A673 (cell line): ENCODE measurements at regions not wholly inside any gene's neighbourhood (a gene's known extent, or its start where the extent isn't known, plus 50 kb on each side); places are given as distances from the start of the nearest gene placed in this dataset.

Source experiments
- BruUV-seq: library from RNA; stranded (reverse); fragments of 400-500 nt; replicated peaks from 2 replicates; lab custom pipeline; 2021; lab: Mats Ljungman, UMichigan
- CTCF ChIA-PET: fragments of 300-600 bp; sonication (Branson Sonifier 250); formaldehyde crosslinking; loops from one replicate; lab custom pipeline; 2022; ENCODE audit warnings: antibody characterized with exemption; lab: Charles Lee
- POLR2A ChIA-PET: fragments of 300-600 bp; sonication (Branson Sonifier 250); formaldehyde crosslinking; loops from one replicate; lab custom pipeline; 2022; ENCODE audit warnings: antibody characterized with exemption; ENCODE audit not compliant: low non-redundant PET; lab: Charles Lee
- DNase-seq: peaks from one replicate; pipeline ENCODE4 v3.0.0-alpha.2; 2015; ENCODE audit warnings: low spot score
- H3K27ac ChIP-seq: fragments of 200-600 bp; sonication (generic); 2 replicates; pipeline ENCODE4 v1.5.1; 2016; ENCODE audit warnings: mixed run types, low read depth, mild to moderate bottlenecking, mixed read lengths, antibody characterized with exemption, low read length; ENCODE audit not compliant: poor library complexity, severe bottlenecking
- H3K27me3 ChIP-seq: fragments of 200-600 bp; sonication (generic); replicated peaks from 2 replicates; pipeline ENCODE4 v1.6.1; 2017; ENCODE audit warnings: mixed run types, low read depth, mild to moderate bottlenecking, mixed read lengths, antibody characterized with exemption, low read length; ENCODE audit not compliant: insufficient read depth, poor library complexity
- H3K36me3 ChIP-seq: fragments of 200-600 bp; sonication (generic); 2 replicates; pipeline ENCODE4 v1.6.1; 2016; ENCODE audit warnings: mixed run types, mild to moderate bottlenecking, mixed read lengths, antibody characterized with exemption, low read length; ENCODE audit not compliant: insufficient read depth, poor library complexity, severe bottlenecking
- H3K4me1 ChIP-seq: fragments of 200-600 bp; sonication (generic); 2 replicates; pipeline ENCODE4 v1.6.1; 2017; ENCODE audit warnings: mixed run types, mild to moderate bottlenecking, mixed read lengths, antibody characterized with exemption, low read length; ENCODE audit not compliant: insufficient read depth, poor library complexity, severe bottlenecking
- H3K4me3 ChIP-seq: fragments of 200-600 bp; sonication (generic); 2 replicates; pipeline ENCODE4 v1.5.1; 2016; ENCODE audit warnings: low read depth, mixed run types, mild to moderate bottlenecking, mixed read lengths, low read length; ENCODE audit not compliant: poor library complexity, severe bottlenecking
- H3K9me3 ChIP-seq: fragments of 200-600 bp; sonication (generic); 2 replicates; pipeline ENCODE4 v1.6.1; 2016; ENCODE audit warnings: mixed run types, low read depth, mild to moderate bottlenecking, mixed read lengths, antibody characterized with exemption, low read length; ENCODE audit not compliant: poor library complexity, severe bottlenecking
- CTCF ChIP-seq: fragments of 300-800, 200-600 bp; sonication (generic); conservative IDR thresholded peaks from 2 replicates; pipeline ENCODE4 v1.5.1; 2017; ENCODE audit warnings: low read depth, mild to moderate bottlenecking, antibody characterized with exemption, low read length, moderate library complexity, mixed read lengths
- EZH2 ChIP-seq: fragments of 200-600 bp; sonication (generic); IDR thresholded peaks from 2 replicates; pipeline ENCODE4 v1.6.1; 2017; ENCODE audit warnings: borderline replicate concordance, low read depth, mild to moderate bottlenecking, mixed read lengths, antibody characterized with exemption, low read length; ENCODE audit not compliant: poor library complexity, severe bottlenecking
- intact Hi-C: fragments of 100-400 bp; cut with micrococcal nuclease; formaldehyde crosslinking; loops from one replicate; pipeline ENCODE4 v1.10.0; 2022; ENCODE audit not compliant: unreplicated experiment

- H3K27ac ChIP-seq = no peak overlapping the region
- POLR2A ChIA-PET = no interaction called here
- BruUV-seq = no TSS peak
These were observed 318.0 kb downstream of the FIGN start for GRCh38 chr2:163417596-163418337.

DNA sequence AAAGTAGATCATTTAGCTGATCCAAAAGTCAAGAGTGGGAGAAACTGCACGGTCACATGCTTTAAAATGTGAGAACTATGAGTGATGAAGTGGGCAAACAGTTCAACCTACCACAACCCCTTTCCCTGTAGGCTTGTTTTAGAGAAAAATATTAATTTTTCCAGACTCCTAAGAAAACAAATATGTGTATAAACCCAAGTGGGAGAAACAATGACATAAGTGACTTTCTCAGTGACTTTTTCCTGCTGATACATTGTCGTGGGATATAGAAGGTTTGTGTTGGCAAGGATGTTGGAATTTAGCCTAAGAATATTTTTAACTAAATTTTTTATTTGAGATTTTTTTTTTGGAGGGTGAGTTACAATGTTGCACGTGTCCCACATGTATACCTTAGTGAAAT is 321.7 kb downstream of the FIGN start:
- H3K27me3 ChIP-seq = no peaks in the 10 kb centered on the region
- intact Hi-C loops = no loop called here

More at GRCh38 chr2:163417596-163418337, 318.0 kb downstream of the FIGN start:
- peaks cover 3% of the 10 kb centered on the region for H3K27me3 ChIP-seq
- no peaks in the 10 kb centered on the region for H3K9me3 ChIP-seq
- no peak for TF ChIP-seq EZH2
- no peak for TF ChIP-seq CTCF
- intact Hi-C loops = no loop called here
- no peaks in the 10 kb centered on the region for H3K4me1 ChIP-seq
- CTCF ChIA-PET = no interaction called here
- no peak for DNase-seq
- H3K4me3 ChIP-seq = no peak overlapping the region
- no peaks in the 10 kb centered on the region for H3K36me3 ChIP-seq

DNA sequence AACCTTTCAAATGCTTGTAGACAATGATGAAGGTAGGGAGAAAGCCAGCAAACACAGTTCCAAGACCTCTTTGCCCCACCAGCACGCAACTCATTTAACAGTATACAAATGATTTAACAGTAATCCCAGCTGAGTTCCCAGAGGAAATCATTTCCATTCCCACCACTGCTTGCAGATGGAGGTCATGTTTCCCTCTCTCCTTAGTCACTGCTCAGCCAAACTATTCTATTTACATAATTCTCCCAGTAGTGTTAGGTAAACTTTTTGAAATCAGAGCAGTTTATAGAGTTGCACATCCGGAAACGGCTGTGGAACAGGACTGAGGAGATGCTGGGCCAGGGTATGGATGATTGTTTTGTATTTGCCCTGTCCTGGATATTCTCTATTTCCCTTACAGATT is 328.5 kb downstream of the FIGN start:
- CTCF ChIA-PET = no interaction called here
- no peak for DNase-seq
- Histone ChIP-seq H3K27ac (no peak overlapping the region), H3K4me1 (no peaks in the 10 kb centered on the region), H3K27me3 (no peaks in the 10 kb centered on the region), H3K9me3 (no peaks in the 10 kb centered on the region), H3K4me3 (no peak overlapping the region), H3K36me3 (no peaks in the 10 kb centered on the region)
- TF ChIP-seq CTCF (no peak), EZH2 (no peak)
- BruUV-seq = no TSS peak
- intact Hi-C loops = no loop called here
- POLR2A ChIA-PET = no interaction called here

More for the DNA sequence above, 321.7 kb downstream of the FIGN start:
- H3K36me3 ChIP-seq = no peaks in the 10 kb centered on the region
- TF ChIP-seq CTCF = no peak
- TF ChIP-seq EZH2 = no peak
- no peaks in the 10 kb centered on the region for H3K9me3 ChIP-seq
- no TSS peak for BruUV-seq
- H3K4me1 ChIP-seq = no peaks in the 10 kb centered on the region
- no peak overlapping the region for H3K27ac ChIP-seq
- no peak for DNase-seq
- ChIA-PET CTCF (no interaction called here), POLR2A (no interaction called here)
- H3K4me3 ChIP-seq = no peak overlapping the region
